ENCODE measurements at regions not wholly inside any gene's neighbourhood (a gene's known extent, or its start where the extent isn't known, plus 50 kb on each side); places are given as distances from the start of the nearest gene placed in this dataset.

GRCh38 chr6:169854083-169854725 lies 102.8 kb downstream of the ERMARD start:
- no peak for TF ChIP-seq CHD1 (IDR thresholded peaks at IDR 0.05; ENCODE audit: low read depth, low read length)
- no peak for TF ChIP-seq KDM5A (IDR thresholded peaks at IDR 0.05; ENCODE audit: low read length)
- no peak for TF ChIP-seq YY1 (IDR thresholded peaks at IDR 0.05; ENCODE audit: low read depth, low read length)

Data from H1 (cell line).